RCC 7860 (cell line): ENCODE measurements at regions not wholly inside any gene's neighbourhood (a gene's known extent, or its start where the extent isn't known, plus 50 kb on each side); places are given as distances from the start of the nearest gene placed in this dataset.
"Not testable (repeated sequence)": the region's sequence is repeated elsewhere in the genome, so short reads cannot be mapped to it uniquely, and the experiment has no call there.

ENCODE experiments used
- DNase-seq: peaks from one replicate; pipeline ENCODE4 v3.0.0-alpha.2; 2015; ENCODE audit warnings: low spot score
- FAIRE-seq: peaks from 2 replicates; lab custom pipeline; 2012; peaks lifted over from hg19 to GRCh38; lab: Jason Lieb, UNC

- no peak for DNase-seq
- no peak for FAIRE-seq
Measured at GRCh38 chr5:17079562-17079961, 137.9 kb upstream of the BASP1 start.

GRCh38 chr5:17080361-17080760 is 137.1 kb upstream of the BASP1 start:
- no peak for DNase-seq
- FAIRE-seq = no peak

GRCh38 chr5:17081142-17081541 is 136.3 kb upstream of the BASP1 start:
- FAIRE-seq (no peak), DNase-seq (no peak)

- not testable (repeated sequence) for DNase-seq, FAIRE-seq
Measured at GRCh38 chr5:17083276-17083675, 134.2 kb upstream of the BASP1 start.

GRCh38 chr5:17087035-17087434 is 130.4 kb upstream of the BASP1 start:
- FAIRE-seq (no peak), DNase-seq (peak; percentile 31)

GRCh38 chr5:17088051-17088450 is 129.4 kb upstream of the BASP1 start:
- DNase-seq (no peak), FAIRE-seq (no peak)

- FAIRE-seq (no peak), DNase-seq (peak; percentile 3)
Measured at GRCh38 chr5:17089001-17089400, 128.4 kb upstream of the BASP1 start.

GRCh38 chr5:17089690-17090089 is 127.7 kb upstream of the BASP1 start:
- FAIRE-seq (no peak), DNase-seq (no peak)

GRCh38 chr5:17090839-17091238 is 126.6 kb upstream of the BASP1 start:
- DNase-seq (no peak), FAIRE-seq (no peak)

GRCh38 chr5:17094830-17095229 is 122.6 kb upstream of the BASP1 start:
- no peak for FAIRE-seq
- no peak for DNase-seq

GRCh38 chr5:17096952-17097695 is 120.3 kb upstream of the BASP1 start:
- DNase-seq (peak; percentile 76), FAIRE-seq (peak; percentile 62)

GRCh38 chr5:17099946-17100345 is 117.5 kb upstream of the BASP1 start:
- DNase-seq (no peak), FAIRE-seq (no peak)

GRCh38 chr5:17103461-17103860 is 114.0 kb upstream of the BASP1 start:
- FAIRE-seq = no peak
- DNase-seq = no peak

- DNase-seq = no peak
- no peak for FAIRE-seq
Measured at GRCh38 chr5:17105744-17106418, 111.5 kb upstream of the BASP1 start.

- no peak for DNase-seq
- no peak for FAIRE-seq
Measured at GRCh38 chr5:17106521-17106920, 110.9 kb upstream of the BASP1 start.

GRCh38 chr5:17112091-17112716 is 105.2 kb upstream of the BASP1 start:
- FAIRE-seq, DNase-seq: not testable (repeated sequence)

GRCh38 chr5:17113174-17113958 is 104.1 kb upstream of the BASP1 start:
- peak; percentile 36 for DNase-seq

GRCh38 chr5:17114233-17114632 is 103.2 kb upstream of the BASP1 start:
- DNase-seq = no peak
- no peak for FAIRE-seq

More at GRCh38 chr5:17113174-17113958, 104.1 kb upstream of the BASP1 start:
- FAIRE-seq = no peak

- FAIRE-seq (no peak), DNase-seq (no peak)
Measured at GRCh38 chr5:17114715-17115599, 102.5 kb upstream of the BASP1 start.

- FAIRE-seq (no peak), DNase-seq (no peak)
Measured at GRCh38 chr5:17115855-17116254, 101.6 kb upstream of the BASP1 start.
